Spleen (tissue), 11 donors: ENCODE measurements at regions not wholly inside any gene's neighbourhood (a gene's known extent, or its start where the extent isn't known, plus 50 kb on each side); places are given as distances from the start of the nearest gene placed in this dataset.

Experiments used
- DNase-seq: peaks from one replicate; pipeline ENCODE4 v3.0.0-alpha.2; 2020
- H3K27ac ChIP-seq, 8 donors: fragments of 200-600 bp; sonication (generic) in 7 of 8; 1 replicate in 4 of 8; 2 replicates in 4 of 8; pipeline versions ENCODE4 v1.5.0 to v1.8.0; 2016 to 2021; ENCODE audit warnings: inconsistent platforms in 4 of 8, mild to moderate bottlenecking in 4 of 8, moderate library complexity in 1 of 8
- H3K27me3 ChIP-seq, 7 donors: fragments of 200-600 bp; sonication (generic) in 6 of 7; replicated peaks in 1 of 7; 1 replicate in 4 of 7; 2 replicates in 3 of 7; pipeline versions ENCODE4 v1.5.0 to v1.8.0; 2016 to 2021; ENCODE audit warnings: inconsistent platforms in 3 of 7, mild to moderate bottlenecking in 1 of 7
- H3K36me3 ChIP-seq, 6 donors: fragments of 200-600 bp; sonication (generic) in 5 of 6; 1 replicate in 4 of 6; 2 replicates in 2 of 6; pipeline versions ENCODE4 v1.5.0 to v1.8.0; 2016 to 2021; ENCODE audit warnings: inconsistent platforms in 2 of 6
- H3K4me1 ChIP-seq, 6 donors: fragments of 200-600 bp; sonication (generic) in 5 of 6; 1 replicate in 3 of 6; 2 replicates in 3 of 6; pipeline versions ENCODE4 v1.5.0 to v1.8.0; 2016 to 2021; ENCODE audit warnings: inconsistent platforms in 3 of 6
- H3K4me3 ChIP-seq, 8 donors: fragments of 200-600 bp; sonication (generic) in 7 of 8; 1 replicate in 4 of 8; 2 replicates in 4 of 8; pipeline versions ENCODE4 v1.5.0 to v1.8.0; 2016 to 2021; ENCODE audit warnings: inconsistent platforms in 4 of 8, mild to moderate bottlenecking in 4 of 8, moderate library complexity in 2 of 8
- H3K9me3 ChIP-seq, 8 donors: fragments of 200-600 bp; sonication (generic) in 7 of 8; 1 replicate in 4 of 8; 2 replicates in 4 of 8; pipeline versions ENCODE4 v1.5.0 to v1.8.0; 2016 to 2021; ENCODE audit warnings: inconsistent platforms in 4 of 8
- CTCF ChIP-seq, 11 experiments: fragments of 200-600 bp in 7 of 11; fragments of 450-650 bp in 4 of 11; sonication (generic) in 4 of 11; IDR thresholded peaks in 8 of 11; conservative IDR thresholded peaks in 3 of 11; 1 replicate in 7 of 11; 2 replicates in 4 of 11; pipeline versions ENCODE4 v1.4.0 to v1.8.0; 2016 to 2021; ENCODE audit warnings: antibody characterized with exemption in 11 of 11, inconsistent platforms in 4 of 11, mild to moderate bottlenecking in 1 of 11
- POLR2A ChIP-seq, 3 donors: fragments of 450-650 bp; IDR thresholded peaks; one replicate each; pipeline ENCODE4 v1.5.1; 2017; ENCODE audit warnings: antibody characterized with exemption in 3 of 3, mild to moderate bottlenecking in 1 of 3
- POLR2AphosphoS5 ChIP-seq, 3 donors: sonication (generic); formaldehyde crosslinking; IDR thresholded peaks; one replicate each; pipeline ENCODE4 v1.5.1; 2017; ENCODE audit warnings: antibody characterized with exemption in 3 of 3
- WGBS, 5 donors: extraction: QIAGEN DNeasy Blood & Tissue Kit in 3 of 5; methylation state at CpG; one replicate each; pipeline versions ENCODE4 v1.1.5 to v1.1.7; 2013 to 2018; 5-methylcytosine and 5-hydroxymethylcytosine counted together
- intact Hi-C: fragments of 100-400 bp; cut with DNase I; formaldehyde crosslinking; loops from one replicate; pipeline ENCODE4 v1.15.0; 2023; ENCODE audit warnings: low total_unique reads
- donor health status: healthy with polysubstance abuse.
- donor health status: DM: no; HTN: no; CAD: no; lungs with moderate emphysema.
- donor health status: DM: no; HTN: no; CAD: no.
- donor health status: Bipolar disorder and iron deficiency.
- donor health status: healthy.
- donor health status: DM: no; HTN: no; CAD: no.
- donor health status: DM: yes; HTN: yes; CAD: no.

GRCh38 chr9:99389087-99390033, 167.3 kb downstream of the SEC61B start:
- H3K4me3 ChIP-seq, result no peak overlapping the region
- H3K27me3 ChIP-seq, result peaks cover 0 to 3% (median 0%) of the 10 kb centered on the region in 7 donors
- intact Hi-C loops, result no loop called here
- no peak overlapping the region for H3K27ac ChIP-seq
- no peaks in the 10 kb centered on the region for H3K36me3 ChIP-seq
- no peaks in the 10 kb centered on the region for H3K9me3 ChIP-seq
- no peaks in the 10 kb centered on the region for H3K4me1 ChIP-seq
- no peak for DNase-seq
- TF ChIP-seq POLR2A (IDR thresholded peaks at IDR 0.05), result no peak
- TF ChIP-seq CTCF (IDR thresholded peaks at IDR 0.05 in 8 of 11, conservative IDR thresholded peaks at IDR 0.05 in 3 of 11), result no peak
- TF ChIP-seq POLR2AphosphoS5 (IDR thresholded peaks at IDR 0.05), result no peak
- 86 to 94% (median 87%) methylated on average over 10 of the region's 10 CpGs for WGBS, 5 donors

GRCh38 chr9:99391937-99392594, 170.0 kb downstream of the SEC61B start:
- intact Hi-C loops, result no loop called here
- Histone ChIP-seq H3K36me3 (no peaks in the 10 kb centered on the region), H3K4me1 (no peaks in the 10 kb centered on the region), H3K4me3 (no peak overlapping the region), H3K27ac (no peak overlapping the region), H3K27me3 (peaks cover 0 to 3% (median 0%) of the 10 kb centered on the region in 7 donors), H3K9me3 (no peaks in the 10 kb centered on the region)
- WGBS, 5 donors, result 71 to 84% (median 77%) methylated on average over 6 of the region's 6 CpGs
- no peak for DNase-seq
- TF ChIP-seq POLR2AphosphoS5 (IDR thresholded peaks at IDR 0.05) (no peak), POLR2A (IDR thresholded peaks at IDR 0.05) (no peak)

GRCh38 chr9:99392986-99393385, 170.9 kb downstream of the SEC61B start:
- no peak for TF ChIP-seq POLR2A (IDR thresholded peaks at IDR 0.05)
- no peak for TF ChIP-seq CTCF (IDR thresholded peaks at IDR 0.05 in 8 of 11, conservative IDR thresholded peaks at IDR 0.05 in 3 of 11)
- no peak for TF ChIP-seq POLR2AphosphoS5 (IDR thresholded peaks at IDR 0.05)
- no peak for DNase-seq
- peaks cover 0 to 3% (median 0%) of the 10 kb centered on the region in 7 donors for H3K27me3 ChIP-seq
- no peaks in the 10 kb centered on the region for H3K4me1 ChIP-seq
- H3K9me3 ChIP-seq, result no peaks in the 10 kb centered on the region
- 87 to 93% (median 89%) methylated on average over 9 of the region's 9 CpGs for WGBS, 5 donors
- no peak overlapping the region for H3K27ac ChIP-seq
- no peaks in the 10 kb centered on the region for H3K36me3 ChIP-seq
- H3K4me3 ChIP-seq, result no peak overlapping the region
- intact Hi-C loops, result no loop called here

- intact Hi-C loops, result no loop called here
- H3K27me3 ChIP-seq, result peaks cover 0 to 3% (median 0%) of the 10 kb centered on the region in 7 donors
- TF ChIP-seq CTCF (IDR thresholded peaks at IDR 0.05 in 8 of 11, conservative IDR thresholded peaks at IDR 0.05 in 3 of 11) (no peak), POLR2AphosphoS5 (IDR thresholded peaks at IDR 0.05) (no peak), POLR2A (IDR thresholded peaks at IDR 0.05) (no peak)
- DNase-seq, result no peak
- H3K9me3 ChIP-seq, result no peaks in the 10 kb centered on the region
- WGBS, 5 donors, result 53 to 59% (median 57%) methylated on average over 3 of the region's 3 CpGs
- H3K4me3 ChIP-seq, result no peak overlapping the region
- no peaks in the 10 kb centered on the region for H3K36me3 ChIP-seq
- H3K27ac ChIP-seq, result no peak overlapping the region
- no peaks in the 10 kb centered on the region for H3K4me1 ChIP-seq
Observed at GRCh38 chr9:99393993-99394392, 171.9 kb downstream of the SEC61B start.
